ENCODE measurements at regions not wholly inside any gene's neighbourhood (a gene's known extent, or its start where the extent isn't known, plus 50 kb on each side); places are given as distances from the start of the nearest gene placed in this dataset.
"Not testable (repeated sequence)": the region's sequence is repeated elsewhere in the genome, so short reads cannot be mapped to it uniquely, and the experiment has no call there.

GRCh38 chr14:89473569-89473968 lies 56.5 kb upstream of the FOXN3 start:
- peaks cover 4% of the 10 kb centered on the region for H3K4me1 Mint-ChIP-seq
- no peak overlapping the region for H3K27ac Mint-ChIP-seq
- no peak overlapping the region for H3K4me3 Mint-ChIP-seq
- ChIA-PET CTCF (interaction anchor here (1.0 kb wide), 1 partner anchor 24 kb away, joined by 3 read pairs; no protein-coding TSS in a partner anchor), POLR2A (no interaction called here)
- DNase-seq: no peak
- no peaks in the 10 kb centered on the region for H3K27me3 Mint-ChIP-seq
- H3K9me3 Mint-ChIP-seq: peaks cover 2% of the 10 kb centered on the region
- H3K36me3 Mint-ChIP-seq (ENCODE audit: low read depth): peaks cover 30% of the 10 kb centered on the region

- ChIA-PET POLR2A (no interaction called here), CTCF (no interaction called here)
- Mint-ChIP-seq H3K27ac (no peak overlapping the region), H3K4me1 (peaks cover 21% of the 10 kb centered on the region), H3K9me3 (no peaks in the 10 kb centered on the region), H3K27me3 (no peaks in the 10 kb centered on the region), H3K36me3 (ENCODE audit: low read depth) (peaks cover 36% of the 10 kb centered on the region), H3K4me3 (no peak overlapping the region)
- no peak for DNase-seq
Measured at GRCh38 chr14:89470401-89470800, 53.4 kb upstream of the FOXN3 start.

GRCh38 chr14:89469210-89470198 lies 52.5 kb upstream of the FOXN3 start:
- no peak overlapping the region for H3K4me3 Mint-ChIP-seq
- H3K27me3 Mint-ChIP-seq: no peaks in the 10 kb centered on the region
- ChIA-PET POLR2A (no interaction called here), CTCF (interaction anchor here (1.0 kb wide), 1 partner anchor 38 kb away, joined by 3 read pairs; no protein-coding TSS in a partner anchor)
- no peak overlapping the region for H3K27ac Mint-ChIP-seq
- DNase-seq: no peak
- H3K36me3 Mint-ChIP-seq (ENCODE audit: low read depth): peaks cover 44% of the 10 kb centered on the region
- H3K4me1 Mint-ChIP-seq: peaks cover 21% of the 10 kb centered on the region
- no peaks in the 10 kb centered on the region for H3K9me3 Mint-ChIP-seq

GRCh38 chr14:89468566-89468965 lies 51.5 kb upstream of the FOXN3 start:
- no peaks in the 10 kb centered on the region for H3K9me3 Mint-ChIP-seq
- ChIA-PET POLR2A (no interaction called here), CTCF (no interaction called here)
- H3K27ac Mint-ChIP-seq: no peak overlapping the region
- peaks cover 42% of the 10 kb centered on the region for H3K36me3 Mint-ChIP-seq (ENCODE audit: low read depth)
- peaks cover 21% of the 10 kb centered on the region for H3K4me1 Mint-ChIP-seq
- DNase-seq: no peak
- H3K4me3 Mint-ChIP-seq: no peak overlapping the region
- no peaks in the 10 kb centered on the region for H3K27me3 Mint-ChIP-seq

- Mint-ChIP-seq H3K36me3 (ENCODE audit: low read depth) (peaks cover 38% of the 10 kb centered on the region), H3K4me1 (peaks cover 21% of the 10 kb centered on the region)
- DNase-seq, H3K27ac Mint-ChIP-seq, CTCF ChIA-PET, H3K4me3 Mint-ChIP-seq, H3K27me3 Mint-ChIP-seq, POLR2A ChIA-PET, H3K9me3 Mint-ChIP-seq: not testable (repeated sequence)
Measured at GRCh38 chr14:89468030-89468429, 51.0 kb upstream of the FOXN3 start.

GRCh38 chr14:89466944-89467343 lies 49.9 kb upstream of the FOXN3 start:
- Mint-ChIP-seq H3K36me3 (ENCODE audit: low read depth) (peaks cover 38% of the 10 kb centered on the region), H3K27ac (no peak overlapping the region), H3K27me3 (no peaks in the 10 kb centered on the region), H3K4me1 (peaks cover 21% of the 10 kb centered on the region), H3K9me3 (no peaks in the 10 kb centered on the region), H3K4me3 (no peak overlapping the region)
- ChIA-PET POLR2A (no interaction called here), CTCF (interaction anchor here (0.6 to 1.2 kb wide), 5 partner anchors 11 to 334 kb away, joined by 3 to 4 read pairs (median 3); no protein-coding TSS in a partner anchor)
- DNase-seq: no peak

Measured in activated CD4-positive, alpha-beta T cell treated with anti-CD3 and anti-CD28 coated beads, Interleukin-2, amount 10 ng/mL, durations not matched to agents 7 days and 5 days (primary cell).